ENCODE measurements at regions not wholly inside any gene's neighbourhood (a gene's known extent, or its start where the extent isn't known, plus 50 kb on each side); places are given as distances from the start of the nearest gene placed in this dataset.
"Not testable (repeated sequence)": the region's sequence is repeated elsewhere in the genome, so short reads cannot be mapped to it uniquely, and the experiment has no call there.

DNA sequence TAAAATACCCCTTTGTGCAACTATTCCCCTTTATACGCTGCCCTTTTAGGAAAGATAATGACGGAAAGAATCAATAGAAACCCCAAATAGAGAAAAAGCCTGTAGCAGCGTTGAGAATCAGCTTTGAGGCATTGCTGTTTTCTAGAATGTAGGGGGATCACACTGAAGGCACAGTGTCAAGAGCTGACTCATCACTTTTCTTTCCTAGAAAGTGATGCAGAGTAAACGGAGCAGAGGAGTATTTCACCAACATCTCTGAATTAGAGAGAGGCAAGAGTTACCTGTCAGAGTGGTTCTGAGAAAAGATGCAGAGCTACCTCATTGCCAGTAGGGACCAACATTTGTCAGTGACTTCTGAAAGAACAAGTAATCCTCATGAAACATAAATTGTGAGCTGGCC is 269.8 kb upstream of the TMC3 start:
- DNase-seq (ENCODE audit: low spot score): no peak
- TF ChIP-seq, protein P1, sequence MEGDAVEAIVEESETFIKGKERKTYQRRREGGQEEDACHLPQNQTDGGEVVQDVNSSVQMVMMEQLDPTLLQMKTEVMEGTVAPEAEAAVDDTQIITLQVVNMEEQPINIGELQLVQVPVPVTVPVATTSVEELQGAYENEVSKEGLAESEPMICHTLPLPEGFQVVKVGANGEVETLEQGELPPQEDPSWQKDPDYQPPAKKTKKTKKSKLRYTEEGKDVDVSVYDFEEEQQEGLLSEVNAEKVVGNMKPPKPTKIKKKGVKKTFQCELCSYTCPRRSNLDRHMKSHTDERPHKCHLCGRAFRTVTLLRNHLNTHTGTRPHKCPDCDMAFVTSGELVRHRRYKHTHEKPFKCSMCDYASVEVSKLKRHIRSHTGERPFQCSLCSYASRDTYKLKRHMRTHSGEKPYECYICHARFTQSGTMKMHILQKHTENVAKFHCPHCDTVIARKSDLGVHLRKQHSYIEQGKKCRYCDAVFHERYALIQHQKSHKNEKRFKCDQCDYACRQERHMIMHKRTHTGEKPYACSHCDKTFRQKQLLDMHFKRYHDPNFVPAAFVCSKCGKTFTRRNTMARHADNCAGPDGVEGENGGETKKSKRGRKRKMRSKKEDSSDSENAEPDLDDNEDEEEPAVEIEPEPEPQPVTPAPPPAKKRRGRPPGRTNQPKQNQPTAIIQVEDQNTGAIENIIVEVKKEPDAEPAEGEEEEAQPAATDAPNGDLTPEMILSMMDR (IDR thresholded peaks at IDR 0.05; ENCODE audit: extremely low read depth, insufficient read depth, missing control alignments): no peak
- in situ Hi-C loops (cut with MboI; ENCODE audit: low pct_unique_long_range_greater_than_20kb, low sequenced_read_pairs, unreplicated experiment): no loop called here

DNA sequence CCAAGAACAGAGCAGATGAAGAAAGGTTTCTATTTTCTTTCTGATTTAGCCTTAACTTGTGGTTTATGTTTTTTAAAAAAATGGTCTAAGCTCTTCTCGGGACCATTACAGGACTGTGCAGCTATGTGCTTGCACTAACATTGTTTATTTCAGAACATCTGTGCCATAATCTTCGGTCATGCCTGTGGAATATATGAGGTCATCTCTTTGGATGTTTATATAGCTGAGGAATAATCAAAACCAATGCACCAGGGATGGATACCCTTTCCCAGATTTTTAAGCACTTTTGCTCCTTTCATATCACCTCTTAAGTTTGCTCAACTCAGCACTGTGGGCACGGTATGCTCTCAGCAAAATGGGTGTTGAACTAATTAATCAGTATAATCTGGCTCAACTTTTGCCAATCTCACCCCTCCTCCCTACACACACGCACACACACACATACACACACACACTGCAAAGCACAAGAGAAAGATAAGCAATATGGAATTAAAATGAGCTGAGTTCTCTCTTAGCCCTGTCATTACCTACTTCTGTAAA is 268.5 kb upstream of the TMC3 start:
- in situ Hi-C loops (cut with MboI; ENCODE audit: low pct_unique_long_range_greater_than_20kb, low sequenced_read_pairs, unreplicated experiment): no loop called here
- no peak for DNase-seq (ENCODE audit: low spot score)
- TF ChIP-seq, protein P1 (IDR thresholded peaks at IDR 0.05; ENCODE audit: extremely low read depth, insufficient read depth, missing control alignments): no peak

DNA sequence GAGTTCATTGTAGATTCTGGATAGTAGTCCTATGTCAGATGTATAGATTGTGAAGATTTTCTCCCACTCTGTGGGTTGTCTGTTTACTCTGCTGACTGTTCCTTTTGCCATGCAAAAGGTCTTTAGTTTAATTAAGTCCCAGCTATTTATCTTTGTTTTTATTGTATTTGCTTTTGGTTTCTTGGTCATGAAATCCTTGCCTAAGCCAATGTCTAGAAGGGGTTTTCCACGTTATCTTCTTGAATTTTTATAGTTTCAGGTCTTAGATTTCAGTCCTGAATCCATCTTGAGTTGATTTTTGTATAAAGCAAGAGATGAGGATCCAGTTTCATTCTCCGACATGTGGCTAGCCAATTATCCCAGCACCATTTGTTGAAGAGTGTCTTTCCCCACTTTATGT is 262.1 kb upstream of the TMC3 start:
- not testable (repeated sequence) for DNase-seq (ENCODE audit: low spot score)

DNA sequence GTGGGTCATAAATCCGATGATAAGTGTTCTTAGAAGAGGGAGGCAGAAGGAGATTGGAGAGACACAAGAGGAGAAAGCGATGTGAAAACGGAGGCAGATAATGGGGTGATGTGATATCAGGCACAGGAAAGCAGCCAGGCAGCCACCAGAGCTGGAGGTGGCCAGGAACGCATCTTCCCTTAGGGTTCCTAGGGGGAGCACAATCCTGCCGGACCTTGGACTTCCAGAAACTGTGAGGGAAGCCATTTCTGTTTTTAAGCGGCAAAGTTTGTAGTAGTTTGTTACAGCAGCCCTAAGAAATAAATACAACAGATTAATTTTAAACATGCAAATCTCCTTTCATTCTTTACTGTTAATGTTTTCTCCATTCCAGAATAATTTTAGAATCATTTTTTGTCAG is 259.9 kb upstream of the TMC3 start:
- in situ Hi-C loops (cut with MboI; ENCODE audit: low pct_unique_long_range_greater_than_20kb, low sequenced_read_pairs, unreplicated experiment): no loop called here
- TF ChIP-seq, protein P1 (IDR thresholded peaks at IDR 0.05; ENCODE audit: extremely low read depth, insufficient read depth, missing control alignments): no peak
- no peak for DNase-seq (ENCODE audit: low spot score)

More for the DNA sequence above, 262.1 kb upstream of the TMC3 start:
- in situ Hi-C loops (cut with MboI; ENCODE audit: low pct_unique_long_range_greater_than_20kb, low sequenced_read_pairs, unreplicated experiment): not testable (repeated sequence)

DNA sequence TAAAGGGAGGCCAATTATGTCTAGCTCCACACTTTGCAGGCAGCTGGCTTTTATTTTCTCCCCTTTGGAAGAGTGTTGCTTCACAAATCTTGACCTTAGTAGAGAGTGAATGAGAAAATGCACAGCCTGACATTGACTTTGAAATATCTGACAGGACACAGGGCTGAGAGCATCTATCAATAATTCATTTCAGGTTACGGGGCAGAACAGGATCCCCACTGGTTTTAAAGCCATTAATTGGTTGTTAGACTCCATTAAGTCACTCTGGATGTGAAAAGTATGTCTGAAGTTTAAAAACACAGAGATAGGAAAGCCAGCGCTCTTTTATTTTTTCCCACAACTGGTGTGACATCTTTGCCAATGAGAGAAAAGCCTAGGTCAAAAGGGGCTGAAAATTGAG is 251.9 kb upstream of the TMC3 start:
- TF ChIP-seq, protein P1 (IDR thresholded peaks at IDR 0.05; ENCODE audit: extremely low read depth, insufficient read depth, missing control alignments): no peak
- no peak for DNase-seq (ENCODE audit: low spot score)
- in situ Hi-C loops (cut with MboI; ENCODE audit: low pct_unique_long_range_greater_than_20kb, low sequenced_read_pairs, unreplicated experiment): no loop called here

DNA sequence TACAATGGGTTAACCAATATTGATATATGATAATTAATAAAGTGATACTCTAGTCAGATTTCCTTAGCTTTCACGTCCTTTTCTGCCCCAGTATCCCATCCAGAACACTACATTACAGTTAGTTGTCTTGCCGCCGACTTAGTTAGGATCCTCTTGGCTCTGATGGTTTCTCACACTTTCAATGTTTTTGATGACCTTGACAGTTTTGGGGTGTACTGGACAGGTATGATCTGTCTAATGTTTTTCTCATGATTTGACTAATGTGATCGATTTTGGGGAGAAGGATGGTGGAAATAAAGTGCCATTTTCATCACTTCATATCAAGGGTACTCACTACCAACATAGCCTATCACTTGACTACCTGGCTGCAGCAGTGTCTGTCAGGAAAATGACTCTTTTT is 245.0 kb upstream of the TMC3 start:
- in situ Hi-C loops (cut with MboI; ENCODE audit: low pct_unique_long_range_greater_than_20kb, low sequenced_read_pairs, unreplicated experiment): no loop called here
- TF ChIP-seq, protein P1 (IDR thresholded peaks at IDR 0.05; ENCODE audit: extremely low read depth, insufficient read depth, missing control alignments): no peak
- DNase-seq (ENCODE audit: low spot score): no peak

DNA sequence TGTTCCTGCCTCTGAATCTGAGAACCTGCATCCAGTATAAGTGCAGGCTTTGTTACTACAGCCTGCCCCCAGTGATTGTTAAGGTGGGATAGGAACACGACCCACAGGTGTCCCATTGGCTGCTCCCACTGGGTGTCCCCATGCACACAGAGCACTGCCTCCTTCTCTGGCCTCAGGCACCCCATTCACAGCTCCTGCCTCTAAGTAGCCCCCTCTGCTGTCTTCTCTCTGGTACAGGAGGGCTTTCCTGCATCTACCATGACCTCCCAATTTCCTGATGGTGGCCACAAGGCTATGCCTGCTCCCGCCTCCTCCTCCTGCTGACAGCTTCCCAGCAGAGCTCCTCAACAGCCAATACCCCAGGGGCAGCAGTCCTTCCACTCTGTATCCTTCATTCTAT is 238.6 kb upstream of the TMC3 start:
- TF ChIP-seq, protein P1 (IDR thresholded peaks at IDR 0.05; ENCODE audit: extremely low read depth, insufficient read depth, missing control alignments): no peak
- in situ Hi-C loops (cut with MboI; ENCODE audit: low pct_unique_long_range_greater_than_20kb, low sequenced_read_pairs, unreplicated experiment): no loop called here
- no peak for DNase-seq (ENCODE audit: low spot score)
